Astrocyte (in vitro differentiated cells and primary cell): ENCODE measurements at regions not wholly inside any gene's neighbourhood (a gene's known extent, or its start where the extent isn't known, plus 50 kb on each side); places are given as distances from the start of the nearest gene placed in this dataset.

Source experiments
- DNase-seq: peaks from one replicate; pipeline ENCODE4 v3.0.0-alpha.2; 2010; ENCODE audit warnings: low read depth
- FAIRE-seq: peaks from 2 replicates; lab custom pipeline; 2011; peaks lifted over from hg19 to GRCh38; lab: Jason Lieb, UNC
- H2AFZ ChIP-seq: 2 replicates; pipeline ENCODE4 v1.6.0; 2012; ENCODE audit warnings: low read depth, low read length, inconsistent platforms
- H3K27ac ChIP-seq: 2 replicates; pipeline ENCODE4 v1.5.1; 2011; ENCODE audit warnings: low read depth, low read length, inconsistent platforms
- H3K27me3 ChIP-seq: 2 replicates; pipeline ENCODE4 v1.6.0; 2011; ENCODE audit warnings: low read length, inconsistent platforms; ENCODE audit not compliant: insufficient read depth
- H3K36me3 ChIP-seq: 2 replicates; pipeline ENCODE4 v1.5.1; 2011; ENCODE audit warnings: low read length, inconsistent platforms; ENCODE audit not compliant: insufficient read depth
- H3K4me1 ChIP-seq: 2 replicates; pipeline ENCODE4 v1.5.1; 2011; ENCODE audit warnings: low read length, inconsistent platforms; ENCODE audit not compliant: insufficient read depth
- H3K4me2 ChIP-seq: 2 replicates; pipeline ENCODE4 v1.6.0; 2012; ENCODE audit warnings: low read length, inconsistent platforms
- H3K4me3 ChIP-seq: 2 replicates; pipeline ENCODE4 v1.5.1; 2011; ENCODE audit warnings: low read depth, mild to moderate bottlenecking, low read length, inconsistent platforms; ENCODE audit not compliant: insufficient read depth
- H3K79me2 ChIP-seq: 2 replicates; pipeline ENCODE4 v1.6.0; 2012; ENCODE audit warnings: mild to moderate bottlenecking, low read length, inconsistent platforms; ENCODE audit not compliant: insufficient read depth
- H3K9ac ChIP-seq: 2 replicates; pipeline ENCODE4 v1.6.0; 2012; ENCODE audit warnings: mild to moderate bottlenecking, low read length, inconsistent platforms
- H3K9me3 ChIP-seq: 2 replicates; pipeline ENCODE4 v1.5.1; 2012; ENCODE audit warnings: low read depth, mild to moderate bottlenecking, low read length, inconsistent platforms; ENCODE audit not compliant: insufficient read depth
- H4K20me1 ChIP-seq: 2 replicates; pipeline ENCODE4 v1.6.0; 2012; ENCODE audit warnings: low read length, inconsistent platforms; ENCODE audit not compliant: insufficient read depth
- H3K27ac Mint-ChIP-seq: one replicate; pipeline ENCODE4 v1.8.0; 2021; ENCODE audit warnings: mild to moderate bottlenecking, mixed read lengths; ENCODE audit not compliant: unreplicated experiment
- H3K27me3 Mint-ChIP-seq: one replicate; pipeline ENCODE4 v1.8.0; 2021; ENCODE audit warnings: low read depth, mixed read lengths; ENCODE audit not compliant: unreplicated experiment
- H3K36me3 Mint-ChIP-seq: one replicate; pipeline ENCODE4 v1.8.0; 2021; ENCODE audit warnings: low read depth, mixed read lengths; ENCODE audit not compliant: unreplicated experiment
- H3K4me1 Mint-ChIP-seq: one replicate; pipeline ENCODE4 v1.8.0; 2021; ENCODE audit warnings: low read depth, mixed read lengths; ENCODE audit not compliant: unreplicated experiment
- H3K4me3 Mint-ChIP-seq: one replicate; pipeline ENCODE4 v1.8.0; 2021; ENCODE audit warnings: mild to moderate bottlenecking, moderate library complexity, mixed read lengths; ENCODE audit not compliant: unreplicated experiment
- H3K9me3 Mint-ChIP-seq: one replicate; pipeline ENCODE4 v1.8.0; 2021; ENCODE audit warnings: mild to moderate bottlenecking, mixed read lengths; ENCODE audit not compliant: unreplicated experiment
- EZH2 ChIP-seq: IDR thresholded peaks from 2 replicates; pipeline ENCODE4 v1.6.1; 2012; ENCODE audit warnings: mild to moderate bottlenecking, low read length, inconsistent platforms; ENCODE audit not compliant: insufficient read depth
- TF ChIP-seq, protein P1 (sequence below): IDR thresholded peaks from 2 replicates; pipeline ENCODE4 v1.5.1; 2011; ENCODE audit warnings: low read depth, mild to moderate bottlenecking, inconsistent platforms, low read length, moderate library complexity; ENCODE audit not compliant: insufficient read depth

DNA sequence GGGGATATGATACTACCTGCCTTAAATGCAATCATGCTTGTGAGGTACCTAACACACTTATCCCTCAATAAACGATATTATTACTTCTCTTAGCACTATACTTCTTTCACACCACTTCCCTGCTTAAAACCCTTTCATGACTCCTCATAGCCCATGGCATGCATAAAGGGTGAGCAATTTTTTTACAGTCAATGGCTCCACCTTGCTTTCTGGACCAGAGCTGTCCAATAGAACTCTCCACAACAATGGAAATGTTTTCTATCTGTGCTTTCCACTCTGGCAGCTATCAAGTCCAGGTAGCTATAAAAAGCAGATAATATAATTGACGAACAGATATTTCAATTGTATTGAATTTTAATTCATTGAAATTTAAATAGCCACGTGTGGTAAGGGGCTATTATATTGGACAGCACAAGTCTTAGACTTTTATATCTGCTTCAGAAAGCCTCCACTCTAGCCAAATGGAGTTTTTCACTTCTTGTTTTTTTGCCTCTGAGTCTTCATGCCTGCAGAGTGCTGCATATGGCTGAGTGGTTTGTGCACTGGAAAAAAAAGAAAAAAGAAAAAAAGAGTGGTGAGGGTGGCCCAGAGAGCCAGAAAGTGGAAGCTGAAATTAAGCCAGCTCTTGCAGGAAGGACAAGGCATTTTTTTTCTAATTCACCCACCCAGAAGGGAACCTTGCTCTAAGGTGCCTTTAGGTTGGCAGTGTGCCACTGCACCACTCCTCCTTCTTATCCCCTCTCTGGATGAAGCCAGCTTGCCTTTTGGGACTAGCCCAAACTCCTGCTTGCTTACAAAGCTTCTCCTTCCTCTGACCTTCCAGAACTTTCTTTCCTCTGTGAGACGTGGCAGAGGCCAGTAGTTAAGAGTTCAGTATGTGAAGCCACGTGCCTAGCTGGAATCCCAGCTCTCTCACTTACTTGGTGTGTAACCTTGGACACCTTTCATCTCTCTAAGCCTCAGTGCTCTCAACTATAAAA lies 239.0 kb upstream of the LRTM1 start:
- no peak overlapping the region for H3K4me3 ChIP-seq
- Mint-ChIP-seq H3K27me3 (no peaks in the 10 kb centered on the region), H3K4me1 (peaks cover 30% of the 10 kb centered on the region), H3K36me3 (peaks cover 3% of the 10 kb centered on the region), H3K27ac (no peak overlapping the region), H3K9me3 (peaks cover 7% of the 10 kb centered on the region), H3K4me3 (no peak overlapping the region)
- peak overlapping the region; percentile 28 for H3K9ac ChIP-seq
- H3K36me3 ChIP-seq: no peaks in the 10 kb centered on the region
- peak overlapping the region; percentile 95 for H3K27ac ChIP-seq
- no peak overlapping the region for H2AFZ ChIP-seq
- H3K9me3 ChIP-seq: no peaks in the 10 kb centered on the region
- peaks cover 46% of the 10 kb centered on the region for H3K4me1 ChIP-seq
- no peaks in the 10 kb centered on the region for H3K27me3 ChIP-seq
- H3K79me2 ChIP-seq: no peaks in the 10 kb centered on the region
- H3K4me2 ChIP-seq: no peak overlapping the region
- no peak for DNase-seq
- TF ChIP-seq EZH2: no peak
- TF ChIP-seq, protein P1, sequence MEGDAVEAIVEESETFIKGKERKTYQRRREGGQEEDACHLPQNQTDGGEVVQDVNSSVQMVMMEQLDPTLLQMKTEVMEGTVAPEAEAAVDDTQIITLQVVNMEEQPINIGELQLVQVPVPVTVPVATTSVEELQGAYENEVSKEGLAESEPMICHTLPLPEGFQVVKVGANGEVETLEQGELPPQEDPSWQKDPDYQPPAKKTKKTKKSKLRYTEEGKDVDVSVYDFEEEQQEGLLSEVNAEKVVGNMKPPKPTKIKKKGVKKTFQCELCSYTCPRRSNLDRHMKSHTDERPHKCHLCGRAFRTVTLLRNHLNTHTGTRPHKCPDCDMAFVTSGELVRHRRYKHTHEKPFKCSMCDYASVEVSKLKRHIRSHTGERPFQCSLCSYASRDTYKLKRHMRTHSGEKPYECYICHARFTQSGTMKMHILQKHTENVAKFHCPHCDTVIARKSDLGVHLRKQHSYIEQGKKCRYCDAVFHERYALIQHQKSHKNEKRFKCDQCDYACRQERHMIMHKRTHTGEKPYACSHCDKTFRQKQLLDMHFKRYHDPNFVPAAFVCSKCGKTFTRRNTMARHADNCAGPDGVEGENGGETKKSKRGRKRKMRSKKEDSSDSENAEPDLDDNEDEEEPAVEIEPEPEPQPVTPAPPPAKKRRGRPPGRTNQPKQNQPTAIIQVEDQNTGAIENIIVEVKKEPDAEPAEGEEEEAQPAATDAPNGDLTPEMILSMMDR: no peak
- no peak for FAIRE-seq
- H4K20me1 ChIP-seq: no peaks in the 10 kb centered on the region

DNA sequence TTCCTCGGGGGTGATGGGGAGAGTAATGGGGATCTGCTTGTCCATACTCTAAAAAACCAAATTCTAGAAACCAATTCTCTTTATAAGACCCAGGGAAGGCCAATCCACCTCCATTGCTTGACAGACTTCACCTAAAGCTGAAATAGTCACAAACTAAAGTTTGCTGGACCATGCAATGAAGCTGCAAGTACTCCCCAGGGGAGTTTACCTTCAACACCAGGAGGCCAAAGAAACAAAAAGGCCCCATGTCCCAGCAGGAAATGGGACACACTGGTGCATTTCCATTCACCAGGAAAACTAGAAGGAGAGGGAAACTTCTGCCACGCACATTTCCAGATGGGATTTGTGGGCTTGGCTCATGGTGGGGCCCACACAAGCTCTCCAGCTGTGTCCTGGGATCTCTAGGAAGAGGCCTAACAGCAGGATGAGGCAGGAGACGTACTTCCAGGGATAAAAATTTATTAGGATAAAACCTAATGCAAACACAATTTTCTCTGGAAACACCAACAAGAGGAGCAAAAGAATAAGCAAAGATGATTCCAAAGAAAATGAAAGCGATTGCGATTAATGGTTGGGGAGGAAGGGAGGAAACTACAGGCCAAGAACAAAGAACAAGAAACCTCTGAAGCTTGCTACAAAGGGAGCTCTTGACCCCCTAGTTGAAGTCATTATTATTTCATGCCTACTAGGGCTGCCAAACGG lies 238.0 kb upstream of the LRTM1 start:
- TF ChIP-seq, protein P1: no peak
- TF ChIP-seq EZH2: no peak
- no peak overlapping the region for H2AFZ ChIP-seq
- no peak overlapping the region for H3K9ac ChIP-seq
- H3K4me2 ChIP-seq: no peak overlapping the region
- no peaks in the 10 kb centered on the region for H3K36me3 ChIP-seq
- H3K4me1 ChIP-seq: peaks cover 55% of the 10 kb centered on the region
- no peak overlapping the region for H3K27ac Mint-ChIP-seq
- H3K79me2 ChIP-seq: no peaks in the 10 kb centered on the region
- H3K27me3 ChIP-seq: no peaks in the 10 kb centered on the region
- H4K20me1 ChIP-seq: no peaks in the 10 kb centered on the region
- H3K4me3 ChIP-seq: no peak overlapping the region
- FAIRE-seq (peak; percentile 62), DNase-seq (no peak)
- no peak overlapping the region for H3K4me3 Mint-ChIP-seq
- peaks cover 3% of the 10 kb centered on the region for H3K9me3 Mint-ChIP-seq
- no peaks in the 10 kb centered on the region for H3K27me3 Mint-ChIP-seq
- no peaks in the 10 kb centered on the region for H3K9me3 ChIP-seq
- H3K27ac ChIP-seq: no peak overlapping the region
- peaks cover 40% of the 10 kb centered on the region for H3K4me1 Mint-ChIP-seq
- H3K36me3 Mint-ChIP-seq: no peaks in the 10 kb centered on the region
